ENCODE measurements at regions not wholly inside any gene's neighbourhood (a gene's known extent, or its start where the extent isn't known, plus 50 kb on each side); places are given as distances from the start of the nearest gene placed in this dataset.

DNA sequence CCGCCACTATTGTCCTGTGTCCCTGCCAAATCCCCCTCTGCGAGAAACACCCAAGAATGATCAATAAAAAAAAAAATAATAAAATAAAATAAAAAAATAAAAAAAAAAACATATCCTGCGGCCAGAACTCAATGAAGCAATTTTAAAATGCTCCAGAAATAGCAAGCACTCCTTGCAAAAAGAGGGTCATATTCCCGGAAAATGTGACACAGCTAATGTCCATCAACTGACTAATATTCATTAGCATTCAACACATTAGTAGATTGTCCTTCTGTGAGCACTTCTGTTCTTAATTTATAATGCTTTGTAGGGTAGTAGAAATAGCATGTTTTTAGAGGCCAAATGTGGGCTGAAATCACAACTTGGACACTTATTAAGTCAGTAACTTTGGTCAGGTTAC lies 252.3 kb upstream of the SESN3 start:
- DNase-seq, result no peak
- Mint-ChIP-seq H3K36me3 (ENCODE audit: insufficient read depth, unreplicated experiment) (peaks cover 14% of the 10 kb centered on the region), H3K9me3 (ENCODE audit: unreplicated experiment) (peaks cover 9% of the 10 kb centered on the region), H3K27ac (ENCODE audit: unreplicated experiment) (no peak overlapping the region), H3K27me3 (ENCODE audit: insufficient read depth, unreplicated experiment) (no peaks in the 10 kb centered on the region), H3K4me3 (ENCODE audit: unreplicated experiment) (no peak overlapping the region), H3K4me1 (ENCODE audit: low read depth, unreplicated experiment) (peaks cover 23% of the 10 kb centered on the region)
- Histone ChIP-seq H3K27me3 (replicated peaks; ENCODE audit: control insufficient read depth, insufficient read depth, low read length) (no peaks in the 10 kb centered on the region), H3K36me3 (ENCODE audit: control insufficient read depth, insufficient read depth, low read length) (no peaks in the 10 kb centered on the region), H3K9me3 (peaks cover 4% of the 10 kb centered on the region; the same call in 1 of the 2 replicates), H3K4me3 (ENCODE audit: low read depth, low read length) (no peak overlapping the region), H3K4me1 (peaks cover 23% of the 10 kb centered on the region)
- POLR2A ChIA-PET, result no interaction called here
- BruUV-seq (replicated peaks), result no TSS peak
- CTCF ChIA-PET, result no interaction called here
- TF ChIP-seq, protein P1, sequence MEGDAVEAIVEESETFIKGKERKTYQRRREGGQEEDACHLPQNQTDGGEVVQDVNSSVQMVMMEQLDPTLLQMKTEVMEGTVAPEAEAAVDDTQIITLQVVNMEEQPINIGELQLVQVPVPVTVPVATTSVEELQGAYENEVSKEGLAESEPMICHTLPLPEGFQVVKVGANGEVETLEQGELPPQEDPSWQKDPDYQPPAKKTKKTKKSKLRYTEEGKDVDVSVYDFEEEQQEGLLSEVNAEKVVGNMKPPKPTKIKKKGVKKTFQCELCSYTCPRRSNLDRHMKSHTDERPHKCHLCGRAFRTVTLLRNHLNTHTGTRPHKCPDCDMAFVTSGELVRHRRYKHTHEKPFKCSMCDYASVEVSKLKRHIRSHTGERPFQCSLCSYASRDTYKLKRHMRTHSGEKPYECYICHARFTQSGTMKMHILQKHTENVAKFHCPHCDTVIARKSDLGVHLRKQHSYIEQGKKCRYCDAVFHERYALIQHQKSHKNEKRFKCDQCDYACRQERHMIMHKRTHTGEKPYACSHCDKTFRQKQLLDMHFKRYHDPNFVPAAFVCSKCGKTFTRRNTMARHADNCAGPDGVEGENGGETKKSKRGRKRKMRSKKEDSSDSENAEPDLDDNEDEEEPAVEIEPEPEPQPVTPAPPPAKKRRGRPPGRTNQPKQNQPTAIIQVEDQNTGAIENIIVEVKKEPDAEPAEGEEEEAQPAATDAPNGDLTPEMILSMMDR (IDR thresholded peaks at IDR 0.05; ENCODE audit: insufficient read depth in 1 of 2, low read depth in 1 of 2, low read length in 1 of 2, severe bottlenecking in 1 of 2, unreplicated experiment in 1 of 2), result no peak
- intact Hi-C loops (cut with micrococcal nuclease; ENCODE audit: unreplicated experiment), result no loop called here

DNA sequence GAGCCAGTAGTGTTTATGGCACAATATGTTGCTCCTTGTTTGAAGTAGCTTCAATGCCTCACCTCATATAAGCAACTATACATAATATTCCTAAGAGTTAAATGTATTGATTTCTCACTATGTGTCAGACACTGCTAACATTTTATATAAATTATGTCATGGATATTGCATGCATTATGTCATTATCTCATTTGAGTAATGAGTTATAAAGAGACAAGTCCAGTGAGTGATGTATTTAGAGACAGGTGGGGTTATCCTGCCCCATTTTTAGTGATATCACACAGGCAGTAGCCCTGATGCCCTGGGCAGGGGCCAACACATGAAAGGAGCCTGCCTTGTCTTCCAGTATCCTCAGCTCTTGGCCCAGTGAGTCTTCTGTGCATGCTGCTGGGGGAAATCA lies 247.0 kb upstream of the SESN3 start:
- DNase-seq, result no peak
- no peaks in the 10 kb centered on the region for H3K9me3 ChIP-seq
- H3K36me3 Mint-ChIP-seq (ENCODE audit: insufficient read depth, unreplicated experiment), result peaks cover 7% of the 10 kb centered on the region
- H3K4me3 ChIP-seq (ENCODE audit: low read depth, low read length), result no peak overlapping the region
- POLR2A ChIA-PET, result no interaction called here
- no peaks in the 10 kb centered on the region for H3K27me3 ChIP-seq (replicated peaks; ENCODE audit: control insufficient read depth, insufficient read depth, low read length)
- no peaks in the 10 kb centered on the region for H3K4me1 ChIP-seq
- no peaks in the 10 kb centered on the region for H3K27me3 Mint-ChIP-seq (ENCODE audit: insufficient read depth, unreplicated experiment)
- CTCF ChIA-PET, result no interaction called here
- no peaks in the 10 kb centered on the region for H3K4me1 Mint-ChIP-seq (ENCODE audit: low read depth, unreplicated experiment)
- no peaks in the 10 kb centered on the region for H3K36me3 ChIP-seq (ENCODE audit: control insufficient read depth, insufficient read depth, low read length)
- no peak overlapping the region for H3K27ac Mint-ChIP-seq (ENCODE audit: unreplicated experiment)
- TF ChIP-seq, protein P1 (IDR thresholded peaks at IDR 0.05; ENCODE audit: insufficient read depth in 1 of 2, low read depth in 1 of 2, low read length in 1 of 2, severe bottlenecking in 1 of 2, unreplicated experiment in 1 of 2), result no peak
- peaks cover under 1% of the 10 kb centered on the region for H3K9me3 Mint-ChIP-seq (ENCODE audit: unreplicated experiment)
- intact Hi-C loops (cut with micrococcal nuclease; ENCODE audit: unreplicated experiment), result no loop called here
- no peak overlapping the region for H3K4me3 Mint-ChIP-seq (ENCODE audit: unreplicated experiment)
- no TSS peak for BruUV-seq (replicated peaks)

DNA sequence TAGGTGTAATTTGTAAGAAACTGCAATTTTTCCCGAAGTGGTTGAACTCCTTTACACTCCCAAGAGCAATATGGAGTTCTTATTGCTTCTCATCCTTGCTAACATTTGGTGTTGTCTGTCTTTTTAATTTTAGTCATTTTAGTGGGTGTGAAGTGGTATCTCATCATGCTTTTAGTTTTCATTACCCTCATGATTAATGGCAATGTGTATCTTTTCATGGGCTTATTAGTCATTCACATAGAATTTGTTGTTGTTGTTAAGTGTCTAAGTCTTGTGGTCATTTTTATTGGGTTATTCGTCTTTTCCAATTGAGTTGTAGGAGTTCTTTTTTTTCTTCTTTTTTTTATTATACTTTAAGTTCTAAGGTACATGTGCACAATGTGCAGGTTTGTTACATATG lies 238.3 kb upstream of the SESN3 start:
- CTCF ChIA-PET, result no interaction called here
- Histone ChIP-seq H3K27me3 (replicated peaks; ENCODE audit: control insufficient read depth, insufficient read depth, low read length) (no peaks in the 10 kb centered on the region), H3K4me1 (no peaks in the 10 kb centered on the region), H3K4me3 (ENCODE audit: low read depth, low read length) (no peak overlapping the region), H3K9me3 (no peaks in the 10 kb centered on the region), H3K36me3 (ENCODE audit: control insufficient read depth, insufficient read depth, low read length) (no peaks in the 10 kb centered on the region)
- Mint-ChIP-seq H3K27me3 (ENCODE audit: insufficient read depth, unreplicated experiment) (no peaks in the 10 kb centered on the region), H3K9me3 (ENCODE audit: unreplicated experiment) (peaks cover 9% of the 10 kb centered on the region), H3K4me3 (ENCODE audit: unreplicated experiment) (no peak overlapping the region), H3K4me1 (ENCODE audit: low read depth, unreplicated experiment) (peaks cover 10% of the 10 kb centered on the region), H3K27ac (ENCODE audit: unreplicated experiment) (no peak overlapping the region), H3K36me3 (ENCODE audit: insufficient read depth, unreplicated experiment) (no peaks in the 10 kb centered on the region)
- intact Hi-C loops (cut with micrococcal nuclease; ENCODE audit: unreplicated experiment), result no loop called here
- POLR2A ChIA-PET, result no interaction called here
- DNase-seq, result no peak
- BruUV-seq (replicated peaks), result no TSS peak
- TF ChIP-seq, protein P1 (IDR thresholded peaks at IDR 0.05; ENCODE audit: insufficient read depth in 1 of 2, low read depth in 1 of 2, low read length in 1 of 2, severe bottlenecking in 1 of 2, unreplicated experiment in 1 of 2), result no peak

Data from Caco-2 (cell line).